ENCODE measurements at regions not wholly inside any gene's neighbourhood (a gene's known extent, or its start where the extent isn't known, plus 50 kb on each side); places are given as distances from the start of the nearest gene placed in this dataset.

DNA sequence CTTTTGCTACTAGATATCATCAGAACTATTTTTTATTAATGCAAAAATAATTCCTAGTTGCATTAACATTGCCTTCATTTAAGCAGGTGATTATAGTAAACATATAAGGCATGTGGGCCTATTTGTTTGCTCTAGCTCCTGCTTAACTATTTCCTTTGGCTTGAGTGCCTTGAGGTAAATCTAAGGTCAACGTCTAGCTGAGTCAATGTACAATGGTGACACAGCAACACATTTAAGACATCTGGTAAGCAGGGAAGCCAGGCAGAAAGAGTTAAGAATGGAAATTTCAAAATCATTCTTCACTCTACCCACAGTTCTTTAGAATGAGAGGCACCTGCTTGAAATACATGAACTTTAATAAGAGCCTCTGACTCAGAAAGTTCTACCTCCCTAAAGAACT lies 111.9 kb upstream of the FST start:
- TF ChIP-seq, protein P1, sequence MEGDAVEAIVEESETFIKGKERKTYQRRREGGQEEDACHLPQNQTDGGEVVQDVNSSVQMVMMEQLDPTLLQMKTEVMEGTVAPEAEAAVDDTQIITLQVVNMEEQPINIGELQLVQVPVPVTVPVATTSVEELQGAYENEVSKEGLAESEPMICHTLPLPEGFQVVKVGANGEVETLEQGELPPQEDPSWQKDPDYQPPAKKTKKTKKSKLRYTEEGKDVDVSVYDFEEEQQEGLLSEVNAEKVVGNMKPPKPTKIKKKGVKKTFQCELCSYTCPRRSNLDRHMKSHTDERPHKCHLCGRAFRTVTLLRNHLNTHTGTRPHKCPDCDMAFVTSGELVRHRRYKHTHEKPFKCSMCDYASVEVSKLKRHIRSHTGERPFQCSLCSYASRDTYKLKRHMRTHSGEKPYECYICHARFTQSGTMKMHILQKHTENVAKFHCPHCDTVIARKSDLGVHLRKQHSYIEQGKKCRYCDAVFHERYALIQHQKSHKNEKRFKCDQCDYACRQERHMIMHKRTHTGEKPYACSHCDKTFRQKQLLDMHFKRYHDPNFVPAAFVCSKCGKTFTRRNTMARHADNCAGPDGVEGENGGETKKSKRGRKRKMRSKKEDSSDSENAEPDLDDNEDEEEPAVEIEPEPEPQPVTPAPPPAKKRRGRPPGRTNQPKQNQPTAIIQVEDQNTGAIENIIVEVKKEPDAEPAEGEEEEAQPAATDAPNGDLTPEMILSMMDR (IDR thresholded peaks at IDR 0.05): no peak
- intact Hi-C loops (cut with DNase I): no loop called here
- 65 to 68% methylated on average over 1 of the region's 1 CpG for WGBS, 2 donors
- H3K4me1 ChIP-seq: peaks cover 0 to 4% (median 0%) of the 10 kb centered on the region in 9 donors
- no peaks in the 10 kb centered on the region for H3K27me3 ChIP-seq
- H3K36me3 ChIP-seq: no peaks in the 10 kb centered on the region
- H3K9me3 ChIP-seq: peaks cover 0 to 4% (median 0%) of the 10 kb centered on the region in 11 donors
- DNase-seq (no peak), ATAC-seq (no peak)
- H3K27ac ChIP-seq: no peak overlapping the region
- no peak overlapping the region for H3K4me3 ChIP-seq

DNA sequence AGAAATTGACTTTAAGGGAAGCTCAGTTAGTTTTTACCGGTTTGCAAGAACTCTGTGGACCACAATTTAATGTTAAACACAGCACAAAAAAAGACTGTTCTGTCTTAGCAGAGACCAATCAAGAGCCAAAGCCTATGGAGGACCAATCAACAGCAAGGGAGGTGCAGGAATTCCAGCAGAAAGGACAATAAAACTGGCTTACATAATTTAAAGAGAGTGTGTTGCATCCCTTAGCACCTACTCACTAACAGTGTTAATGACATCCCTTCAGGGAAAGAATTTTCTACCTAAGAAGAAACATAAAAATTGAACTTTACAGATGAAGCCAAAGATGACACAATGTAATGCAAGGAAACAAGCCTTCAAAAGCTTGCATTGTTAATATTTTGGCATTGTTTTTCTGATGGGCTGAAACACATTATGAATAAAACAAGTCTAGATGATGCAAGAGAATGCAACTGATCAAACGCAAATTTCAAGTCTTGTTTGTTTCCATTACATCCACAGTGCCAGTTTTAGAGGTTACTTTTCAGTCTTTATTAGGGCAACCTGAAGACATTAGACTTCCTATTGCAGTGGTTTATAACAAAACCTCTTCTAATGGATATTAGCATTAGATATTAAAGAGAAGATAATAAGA lies 111.3 kb upstream of the FST start:
- H3K27me3 ChIP-seq: no peaks in the 10 kb centered on the region
- peaks cover 0 to 4% (median 0%) of the 10 kb centered on the region in 11 donors for H3K9me3 ChIP-seq
- WGBS, 2 donors: 90 to 94% methylated on average over 2 of the region's 2 CpGs
- H3K4me3 ChIP-seq: no peak overlapping the region
- H3K27ac ChIP-seq: no peak overlapping the region
- ATAC-seq (no peak), DNase-seq (no peak)
- peaks cover 0 to under 1% (median 0%) of the 10 kb centered on the region in 9 donors for H3K4me1 ChIP-seq
- no peaks in the 10 kb centered on the region for H3K36me3 ChIP-seq
- intact Hi-C loops (cut with DNase I): no loop called here
- TF ChIP-seq, protein P1 (IDR thresholded peaks at IDR 0.05): no peak

DNA sequence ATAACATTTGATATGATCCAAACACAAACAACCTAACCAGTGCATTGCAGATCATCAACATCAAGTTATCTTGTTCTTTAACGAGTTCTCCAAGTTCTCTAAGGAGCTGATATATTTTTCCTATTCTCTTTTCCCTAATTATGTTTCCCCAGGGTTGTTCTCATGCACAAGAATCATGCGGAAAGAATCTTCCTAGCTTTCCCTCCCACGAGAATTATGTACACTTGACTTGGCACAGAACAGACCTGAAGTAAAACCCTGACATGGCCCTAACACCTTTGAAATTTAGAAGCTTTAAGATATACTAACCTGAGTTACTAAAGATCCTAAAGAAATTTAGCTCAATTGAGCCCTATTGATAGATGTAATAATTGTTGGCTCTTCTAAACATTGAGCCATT lies 110.7 kb upstream of the FST start:
- no peak overlapping the region for H3K4me3 ChIP-seq
- WGBS, 2 donors: 53 to 68% methylated on average over 3 of the region's 3 CpGs
- no peak for ATAC-seq

DNA sequence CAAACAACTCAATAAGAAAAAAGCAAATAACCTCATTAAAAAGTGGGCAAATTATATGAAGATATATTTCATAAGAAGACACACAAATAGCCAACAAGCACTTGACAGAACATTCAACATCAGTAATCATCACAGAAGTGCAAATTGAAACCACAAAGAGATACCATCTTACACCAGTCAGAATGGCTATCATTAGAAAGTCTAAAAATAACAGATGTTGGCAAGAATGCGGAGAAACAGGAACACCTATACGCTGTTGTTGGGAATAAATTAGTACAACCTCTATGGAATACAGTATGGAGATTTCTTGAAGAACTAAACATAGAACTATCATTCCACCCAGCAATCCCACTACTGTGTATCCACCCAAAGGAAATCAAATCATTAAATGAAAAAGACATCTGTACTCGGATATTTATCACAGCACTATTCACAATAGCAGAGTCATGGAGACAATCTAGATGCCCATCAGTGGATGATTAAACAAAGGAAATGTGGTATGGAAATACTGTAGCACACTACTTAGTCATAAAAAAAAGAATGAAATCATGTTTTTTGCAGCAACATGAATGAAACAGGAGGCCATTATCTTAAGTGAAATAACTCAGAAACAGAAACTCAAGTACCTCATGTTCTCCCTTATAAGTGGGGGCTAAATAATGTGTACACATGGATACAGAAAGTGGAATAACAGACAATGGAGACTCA lies 106.8 kb upstream of the FST start:
- TF ChIP-seq, protein P1 (IDR thresholded peaks at IDR 0.05): no peak
- Histone ChIP-seq H3K4me1 (no peaks in the 10 kb centered on the region), H3K27ac (no peak overlapping the region), H3K36me3 (no peaks in the 10 kb centered on the region), H3K9me3 (peaks cover 0 to 4% (median 0%) of the 10 kb centered on the region in 11 donors), H3K4me3 (no peak overlapping the region), H3K27me3 (no peaks in the 10 kb centered on the region)
- intact Hi-C loops (cut with DNase I): no loop called here
- no peak for DNase-seq
- ATAC-seq: no peak
- 54 to 55% methylated on average over 3 of the region's 3 CpGs for WGBS, 2 donors

More for the DNA sequence above, 110.7 kb upstream of the FST start:
- TF ChIP-seq, protein P1 (IDR thresholded peaks at IDR 0.05): no peak
- no peak for DNase-seq
- Histone ChIP-seq H3K36me3 (no peaks in the 10 kb centered on the region), H3K4me1 (no peaks in the 10 kb centered on the region), H3K9me3 (peaks cover 0 to 4% (median 0%) of the 10 kb centered on the region in 11 donors), H3K27me3 (no peaks in the 10 kb centered on the region), H3K27ac (no peak overlapping the region)
- intact Hi-C loops (cut with DNase I): no loop called here
